GM19328 (cell line): ENCODE measurements at regions not wholly inside any gene's neighbourhood (a gene's known extent, or its start where the extent isn't known, plus 50 kb on each side); places are given as distances from the start of the nearest gene placed in this dataset.

ENCODE experiments used
- ATAC-seq: cut with Tn5 transposase; IDR thresholded peaks from one replicate; pipeline ENCODE4 v1.9.1; 2021; ENCODE audit warnings: mild to moderate bottlenecking, moderate library complexity; ENCODE audit not compliant: unreplicated experiment

GRCh38 chr17:77882481-77883212 is 75.9 kb upstream of the TNRC6C start:
- no peak for ATAC-seq

GRCh38 chr17:77883213-77883650 is 75.3 kb upstream of the TNRC6C start:
- no peak for ATAC-seq

- no peak for ATAC-seq
Measured at GRCh38 chr17:77884019-77884418, 74.5 kb upstream of the TNRC6C start.

- ATAC-seq, result no peak
Measured at GRCh38 chr17:77884967-77885641, 73.4 kb upstream of the TNRC6C start.

- ATAC-seq, result no peak
Measured at GRCh38 chr17:77885678-77886386, 72.7 kb upstream of the TNRC6C start.

- no peak for ATAC-seq
Measured at GRCh38 chr17:77886387-77886728, 72.1 kb upstream of the TNRC6C start.

GRCh38 chr17:77887110-77887463 is 71.4 kb upstream of the TNRC6C start:
- no peak for ATAC-seq

GRCh38 chr17:77887464-77888241 is 70.8 kb upstream of the TNRC6C start:
- ATAC-seq, result no peak

- no peak for ATAC-seq
Measured at GRCh38 chr17:77888242-77889134, 70.0 kb upstream of the TNRC6C start.

- ATAC-seq, result no peak
Measured at GRCh38 chr17:77889135-77889505, 69.4 kb upstream of the TNRC6C start.

GRCh38 chr17:77889866-77890760 is 68.4 kb upstream of the TNRC6C start:
- ATAC-seq, result no peak

- ATAC-seq, result no peak
Measured at GRCh38 chr17:77890771-77891170, 67.7 kb upstream of the TNRC6C start.

GRCh38 chr17:77891602-77892001 is 66.9 kb upstream of the TNRC6C start:
- ATAC-seq, result no peak

- ATAC-seq, result no peak
Measured at GRCh38 chr17:77892031-77892430, 66.5 kb upstream of the TNRC6C start.

- ATAC-seq, result no peak
Measured at GRCh38 chr17:77892469-77893143, 65.9 kb upstream of the TNRC6C start.

- ATAC-seq, result no peak
Measured at GRCh38 chr17:77893144-77894044, 65.1 kb upstream of the TNRC6C start.

- ATAC-seq, result no peak
Measured at GRCh38 chr17:77894126-77894956, 64.2 kb upstream of the TNRC6C start.
